GM18519 (cell line): ENCODE measurements at regions not wholly inside any gene's neighbourhood (a gene's known extent, or its start where the extent isn't known, plus 50 kb on each side); places are given as distances from the start of the nearest gene placed in this dataset.

Experiments
- ATAC-seq: cut with Tn5 transposase; IDR thresholded peaks from one replicate; pipeline ENCODE4 v1.9.1; 2021; ENCODE audit warnings: mild to moderate bottlenecking, moderate library complexity; ENCODE audit not compliant: unreplicated experiment, low FRiP score

DNA sequence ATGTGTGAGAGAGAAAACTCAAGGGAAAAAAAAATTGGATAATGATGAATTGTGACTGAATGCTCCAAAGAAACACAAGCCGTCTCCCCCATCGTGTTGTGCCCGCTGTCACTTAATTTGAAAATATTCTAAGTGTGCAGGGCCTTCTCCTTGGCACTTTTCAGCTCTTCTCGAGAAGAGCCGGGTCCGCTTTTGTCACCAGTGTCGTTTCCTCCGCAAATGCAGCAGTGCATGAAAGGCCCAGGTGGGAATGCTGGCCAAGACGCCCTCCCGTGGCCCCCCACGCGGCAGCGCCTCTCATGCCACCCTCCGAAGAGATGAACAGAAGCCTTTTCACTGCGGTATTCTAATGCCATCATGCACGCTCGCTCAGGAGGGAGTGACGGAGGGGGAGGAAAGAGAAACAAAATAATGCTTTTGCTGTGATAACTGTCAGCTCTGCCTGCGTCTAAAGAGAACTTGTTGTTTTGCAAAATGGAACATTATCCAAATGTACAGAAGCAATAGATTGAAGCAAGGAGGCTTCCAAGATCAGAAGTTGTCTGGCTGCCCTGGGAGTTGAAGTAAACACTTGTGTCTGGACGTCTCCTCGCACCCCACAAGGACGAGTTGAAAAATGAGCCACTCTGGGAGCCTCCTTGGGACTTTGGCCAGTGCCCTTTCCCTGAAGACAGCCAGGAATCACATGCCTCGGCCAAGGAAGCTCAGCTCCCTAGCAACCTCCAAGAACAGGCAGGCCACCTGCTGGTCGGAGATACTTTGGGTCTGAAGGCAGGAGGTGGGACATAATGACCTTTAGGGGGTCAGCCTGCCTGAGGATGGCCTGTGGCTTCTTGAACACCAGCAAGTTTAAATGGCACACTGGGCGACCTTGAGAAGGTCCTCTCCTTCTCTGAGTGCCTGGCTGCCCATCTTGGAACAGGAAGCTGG, 166.1 kb upstream of the ZC3H12A start:
- ATAC-seq = no peak

- no peak for ATAC-seq
Measured at GRCh38 chr1:37309574-37309973, 164.8 kb upstream of the ZC3H12A start.

DNA sequence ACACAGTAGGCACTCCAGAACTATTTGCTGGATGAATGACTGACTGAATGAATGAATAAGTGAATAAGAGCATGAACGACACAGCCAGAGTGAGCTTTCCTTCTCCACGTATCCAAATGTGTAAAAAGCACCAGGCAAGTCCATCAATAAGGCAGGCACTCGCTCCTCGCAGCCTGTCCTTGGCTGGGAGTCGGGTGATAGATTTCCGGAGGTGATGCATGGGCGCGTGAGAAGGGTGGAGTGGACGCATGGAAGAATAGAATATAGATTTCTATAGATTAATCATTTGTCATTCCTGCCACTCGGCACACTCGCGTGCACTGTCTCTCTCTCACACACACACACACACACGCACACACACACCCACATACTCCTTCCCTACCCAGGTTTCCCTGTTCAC, 164.3 kb upstream of the ZC3H12A start:
- ATAC-seq = no peak

DNA sequence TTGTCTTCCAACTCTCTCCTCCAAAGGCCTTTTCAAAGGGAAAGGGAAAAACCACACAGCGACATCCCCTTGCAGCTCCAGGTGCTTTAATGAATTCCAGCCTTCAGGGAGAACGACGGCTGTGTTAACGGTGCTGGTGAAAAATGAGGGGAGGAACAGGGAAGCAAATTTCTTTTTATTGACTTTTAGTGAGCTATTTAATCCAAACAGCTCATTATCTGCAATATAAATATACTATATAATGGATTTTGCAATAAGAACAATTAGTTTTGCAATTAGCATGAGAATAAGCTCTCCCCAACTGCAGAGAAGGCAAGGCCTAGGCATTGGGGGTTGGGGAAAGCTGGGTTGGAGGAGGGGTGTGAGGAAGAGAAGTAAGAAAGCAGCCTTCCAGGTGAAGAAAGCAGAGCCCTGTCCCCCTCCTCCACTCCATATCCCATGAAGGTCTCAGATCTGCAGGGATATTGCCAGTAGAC, 159.0 kb upstream of the ZC3H12A start:
- no peak for ATAC-seq

GRCh38 chr1:37317870-37318467, 156.4 kb upstream of the ZC3H12A start:
- ATAC-seq = no peak

GRCh38 chr1:37318490-37318889, 155.9 kb upstream of the ZC3H12A start:
- no peak for ATAC-seq

GRCh38 chr1:37319284-37319683, 155.1 kb upstream of the ZC3H12A start:
- no peak for ATAC-seq

DNA sequence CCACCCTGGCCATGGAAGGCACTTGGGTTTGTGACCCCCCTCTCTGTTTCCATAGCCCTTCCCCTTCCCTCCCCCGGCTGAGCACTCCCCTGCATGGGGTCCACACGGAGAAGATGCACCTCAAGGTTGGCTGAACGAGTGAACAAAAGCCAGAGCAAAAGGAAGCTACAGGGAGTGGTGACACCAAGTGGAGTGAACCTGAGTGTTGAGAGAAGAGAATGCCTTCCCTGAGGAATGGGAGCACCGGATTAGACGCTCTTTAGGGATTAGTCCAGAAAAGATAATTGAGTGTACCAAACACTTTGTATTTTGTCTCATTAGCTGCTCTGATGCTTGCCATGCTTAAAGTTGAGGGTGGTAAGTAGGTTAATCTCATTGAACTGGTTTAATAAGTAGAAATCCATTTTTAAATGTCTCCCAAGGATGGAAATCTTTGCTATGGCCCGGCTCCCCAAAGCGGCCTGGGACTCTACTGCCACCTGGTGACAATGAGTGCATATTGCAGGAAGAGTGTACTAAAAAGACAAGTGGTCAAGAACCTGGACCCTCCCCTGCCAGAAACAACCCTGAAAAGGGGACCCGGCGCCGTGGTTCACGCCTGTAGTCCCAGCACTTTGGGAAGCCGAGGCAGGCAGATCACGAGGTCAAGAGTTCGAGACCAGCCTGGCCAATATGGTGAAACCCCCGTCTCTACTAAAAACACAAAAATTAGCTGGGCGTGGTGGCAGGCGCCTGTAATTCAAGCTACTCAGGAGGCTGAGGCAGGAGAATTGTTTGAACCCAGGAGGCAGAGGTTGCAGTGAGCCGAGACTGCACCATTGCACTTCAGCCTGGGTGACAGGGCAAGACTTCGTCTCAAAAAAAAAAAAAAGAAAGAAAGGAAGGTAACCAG, 150.6 kb upstream of the ZC3H12A start:
- no peak for ATAC-seq

- no peak for ATAC-seq
Measured at GRCh38 chr1:37325010-37325409, 149.4 kb upstream of the ZC3H12A start.

- ATAC-seq = no peak
Measured at GRCh38 chr1:37325509-37326437, 148.6 kb upstream of the ZC3H12A start.

DNA sequence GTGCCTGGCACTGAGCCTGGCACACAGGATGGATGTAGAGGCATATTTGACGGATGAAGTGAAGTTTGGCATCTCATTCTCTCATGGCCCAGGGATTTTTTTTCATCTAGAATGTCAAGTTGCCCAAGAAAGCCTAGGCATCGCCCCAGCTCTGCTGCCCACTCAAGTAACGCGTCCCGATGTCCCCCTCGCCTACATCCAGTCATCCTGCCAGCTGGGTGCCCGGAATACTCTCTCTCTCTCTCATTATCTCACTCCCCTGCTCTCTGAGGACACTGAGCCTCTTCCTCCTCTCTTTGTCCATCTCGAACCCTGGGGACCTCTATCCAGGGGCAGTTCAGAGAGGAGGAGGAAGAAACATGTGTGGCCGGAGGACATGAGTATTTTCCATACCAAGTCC, 142.3 kb upstream of the ZC3H12A start:
- ATAC-seq = no peak

DNA sequence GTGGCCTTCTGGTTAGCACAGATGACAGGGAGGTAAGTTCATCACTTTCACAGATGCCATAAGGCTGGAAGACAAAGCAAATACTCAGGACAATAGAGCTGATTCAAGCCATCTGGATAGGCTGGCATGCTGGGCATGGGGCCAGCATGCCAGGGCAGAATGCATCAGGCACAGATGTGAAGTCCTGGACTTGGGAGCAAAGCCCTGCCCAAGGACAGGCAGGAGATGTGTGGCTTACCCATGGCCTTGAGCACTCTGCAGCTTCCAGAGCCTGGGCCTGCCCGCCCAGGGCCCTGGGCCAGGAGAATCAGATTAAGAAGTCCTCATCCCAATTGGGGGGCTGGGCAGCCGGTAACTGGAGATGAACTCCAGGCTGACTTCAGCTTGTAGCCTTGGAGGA, 135.7 kb upstream of the ZC3H12A start:
- ATAC-seq = no peak

DNA sequence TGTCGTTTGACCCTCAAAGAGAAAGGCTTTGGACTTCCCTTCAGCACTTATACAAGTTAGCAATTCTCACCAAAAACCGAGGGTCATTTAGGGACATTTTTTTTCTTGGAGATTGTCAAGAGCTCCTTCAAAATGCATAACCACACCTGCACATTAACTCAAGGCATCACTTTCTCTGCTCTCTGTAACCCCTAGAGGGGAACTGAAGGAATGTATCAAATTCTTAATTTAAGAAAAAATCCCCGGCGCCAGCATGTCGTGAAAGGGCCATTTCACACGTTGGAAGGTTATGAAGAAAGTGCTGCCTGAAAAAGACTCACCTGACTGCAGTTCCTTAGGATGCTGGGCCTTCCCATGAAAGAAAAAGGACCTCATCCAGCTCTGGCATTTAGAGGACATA, 131.6 kb upstream of the ZC3H12A start:
- no peak for ATAC-seq

- ATAC-seq = no peak
Measured at GRCh38 chr1:37347104-37347649, 127.2 kb upstream of the ZC3H12A start.

DNA sequence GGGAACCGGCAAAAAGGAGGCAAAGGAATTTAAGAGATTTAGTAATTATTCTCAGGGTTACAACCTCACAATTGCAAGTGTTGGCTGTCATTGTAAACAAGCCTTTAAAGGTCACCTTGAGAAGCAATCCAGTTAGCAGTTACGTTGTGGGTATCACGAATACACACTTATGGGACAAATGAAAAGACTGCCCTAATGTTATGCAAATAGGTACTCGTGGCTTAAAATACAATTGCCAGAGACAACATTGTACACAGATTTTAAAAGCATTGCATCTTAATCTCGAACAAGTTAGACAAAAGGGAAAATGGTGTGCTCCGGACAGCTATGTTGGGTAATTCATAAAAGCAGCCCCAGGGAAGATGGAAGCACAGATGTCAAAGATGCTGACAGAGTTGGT, 120.5 kb upstream of the ZC3H12A start:
- no peak for ATAC-seq

DNA sequence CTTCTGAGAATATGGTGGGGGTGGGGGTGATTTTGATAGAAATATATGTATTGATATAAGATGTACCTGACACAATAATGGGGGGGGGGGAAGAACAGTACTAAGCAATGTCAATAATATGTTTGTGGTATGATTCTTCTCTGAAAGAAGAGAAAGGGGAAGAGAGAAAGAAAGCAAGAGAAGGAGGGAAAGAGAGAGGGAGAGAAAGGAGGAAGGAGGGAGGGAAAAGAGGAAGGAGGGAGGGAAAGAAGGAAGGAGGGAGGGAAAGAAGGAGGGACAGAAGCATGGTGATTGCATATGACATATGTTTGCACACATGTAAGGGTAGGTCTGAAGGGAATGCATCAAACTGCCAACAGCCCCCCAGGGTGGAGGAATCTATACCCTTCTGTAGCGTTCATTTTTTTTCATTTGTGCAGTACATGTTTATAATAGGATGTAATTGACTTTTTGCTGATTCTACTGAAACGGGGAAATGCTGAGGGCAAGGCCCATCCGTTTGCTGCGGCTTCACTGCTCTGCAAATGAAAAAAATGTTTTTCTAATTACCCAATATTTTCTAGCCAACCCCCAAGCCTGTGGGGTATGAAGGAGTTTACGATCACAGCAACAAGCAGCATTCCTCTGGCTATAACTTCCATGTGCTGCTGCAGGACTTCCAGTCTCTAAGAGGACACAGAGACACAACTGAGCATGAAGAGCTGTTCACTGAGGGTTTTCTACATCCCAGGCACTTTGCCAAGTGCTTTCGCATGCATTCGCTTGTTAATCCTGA, 119.3 kb upstream of the ZC3H12A start:
- ATAC-seq = no peak

- ATAC-seq = no peak
Measured at GRCh38 chr1:37358992-37359391, 115.4 kb upstream of the ZC3H12A start.

DNA sequence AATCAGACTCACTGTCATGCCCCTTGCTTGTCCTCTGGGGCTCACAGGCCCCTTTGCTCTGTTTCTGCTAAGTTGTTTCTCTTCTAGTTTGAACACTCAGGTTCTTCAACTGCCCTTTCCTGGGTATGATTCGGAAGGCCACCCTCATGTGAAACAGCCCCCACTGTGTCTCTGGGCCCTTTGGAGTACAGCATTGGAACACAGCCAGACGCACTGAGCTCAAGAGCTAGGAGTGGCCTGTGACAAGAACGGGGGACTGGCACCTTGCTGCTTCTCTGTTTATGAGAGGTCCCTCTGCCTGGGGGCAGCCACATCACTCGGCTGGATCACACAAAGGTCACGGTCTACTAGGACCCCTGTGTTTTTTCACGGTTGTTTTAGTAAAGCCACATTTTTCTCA, 114.4 kb upstream of the ZC3H12A start:
- no peak for ATAC-seq
